ENCODE measurements at regions not wholly inside any gene's neighbourhood (a gene's known extent, or its start where the extent isn't known, plus 50 kb on each side); places are given as distances from the start of the nearest gene placed in this dataset.

DNA sequence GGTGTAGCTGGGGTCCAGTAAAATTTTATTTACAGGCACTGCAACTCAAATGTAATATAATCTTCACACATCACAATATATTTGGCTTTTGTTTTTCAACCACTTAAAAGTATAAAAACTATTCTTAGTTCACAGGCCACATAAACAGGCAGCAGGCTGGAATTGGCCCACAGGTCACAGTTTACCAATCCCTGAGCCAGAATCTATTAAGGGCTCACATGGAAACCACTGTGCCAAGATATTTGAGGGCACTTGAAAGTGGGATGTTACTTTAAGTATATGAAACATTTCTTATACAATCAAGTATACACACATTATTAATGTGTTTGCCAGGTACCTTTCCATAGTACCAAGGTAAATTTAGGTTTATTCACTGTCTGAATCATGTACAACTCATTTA is 71.9 kb upstream of the PRDX6 start (continued):
- TF ChIP-seq SRF (IDR thresholded peaks at IDR 0.05; ENCODE audit: low read depth in 2 of 2, low read length in 2 of 2) (no peak), FOXM1 (IDR thresholded peaks at IDR 0.05; ENCODE audit: low read depth, low read length) (no peak)

DNA sequence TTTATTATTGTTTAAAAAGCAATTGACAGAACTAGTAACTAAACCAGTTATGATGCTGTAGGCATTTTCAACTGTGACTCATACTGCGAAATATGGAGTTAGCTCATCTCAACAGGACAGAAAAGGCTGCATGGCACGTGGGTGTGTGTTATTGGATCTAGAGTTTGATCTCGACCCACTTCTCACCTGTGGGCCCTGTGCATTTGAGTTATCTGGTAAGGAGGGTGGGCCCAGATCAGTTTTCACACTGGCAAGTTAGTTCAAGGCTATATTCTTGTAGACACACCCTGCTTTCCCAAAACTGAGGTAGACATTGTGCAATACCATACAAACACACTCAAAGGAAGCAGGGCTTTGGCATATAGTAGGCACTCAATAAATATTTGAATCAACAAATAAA is 71.3 kb upstream of the PRDX6 start:
- Histone ChIP-seq H3K4me2 (ENCODE audit: control insufficient read depth, insufficient read depth) (no peak overlapping the region), H3K27me3 (replicated peaks in 1 of 2; ENCODE audit: control insufficient read depth in 2 of 2, insufficient read depth in 2 of 2, low read length in 1 of 2) (no peaks in the 10 kb centered on the region), H2AFZ (ENCODE audit: control insufficient read depth, low read depth, low read length) (no peak overlapping the region), H3K27ac (ENCODE audit: control insufficient read depth, insufficient read depth) (no peak overlapping the region), H3K4me1 (ENCODE audit: control insufficient read depth, insufficient read depth, low read length) (peaks cover 46% of the 10 kb centered on the region), H3K9ac (ENCODE audit: control insufficient read depth, insufficient read depth, low read length) (no peak overlapping the region), H3K36me3 (ENCODE audit: control insufficient read depth in 2 of 2, insufficient read depth in 2 of 2, low read length in 1 of 2) (no peaks in the 10 kb centered on the region), H3K4me3 (no peak overlapping the region), H3K79me2 (ENCODE audit: control insufficient read depth, insufficient read depth, low read length) (no peaks in the 10 kb centered on the region; the same call in none of the 2 replicates), H3K9me3 (replicated peaks; ENCODE audit: control insufficient read depth, insufficient read depth, low read length) (no peaks in the 10 kb centered on the region; the same call in 2 of the 3 replicates), H4K20me1 (ENCODE audit: control insufficient read depth, insufficient read depth) (no peaks in the 10 kb centered on the region)
- in situ Hi-C loops (cut with MboI) (no loop called here), intact Hi-C loops (cut with micrococcal nuclease; ENCODE audit: unreplicated experiment) (no loop called here)
- no TSS peak for BruUV-seq (replicated peaks)
- no peak for DNase-seq (ENCODE audit: low read depth, low spot score)
- ChIA-PET CTCF (interaction anchor here (0.9 to 2.5 kb wide), 11 partner anchors 9 to 812 kb away, joined by 3 to 8 read pairs (median 3); no protein-coding TSS in a partner anchor), POLR2A (interaction anchor here (1.0 kb wide), 1 partner anchor 74 kb away, joined by 3 read pairs; no protein-coding TSS in a partner anchor), SMC1A (ENCODE audit: uncharacterized antibody, unreplicated experiment) (interaction anchor here (0.6 to 17.9 kb wide), 6 partner anchors 10 to 202 kb away, joined by 3 to 348 read pairs (median 4); partner anchors contain the start of gene TNFSF4), RAD21 (ENCODE audit: unreplicated experiment) (interaction anchor here (1.0 to 5.4 kb wide), 5 partner anchors 9 to 202 kb away, joined by 3 to 36 read pairs (median 5); partner anchors contain the start of gene TNFSF4)
- TF ChIP-seq EED (IDR thresholded peaks at IDR 0.05; ENCODE audit: low read depth) (peak; percentile 70; the same call in 1 of the 2 replicates), NFYA (IDR thresholded peaks at IDR 0.05; ENCODE audit: borderline replicate concordance, low read depth, low read length) (no peak), BHLHE40 (IDR thresholded peaks at IDR 0.05; ENCODE audit: borderline replicate concordance in 1 of 2, low read depth in 2 of 2, low read length in 1 of 2) (0 out of 4 replicates have a peak, but pooled peaks of 1 of the 2 experiments have one; percentile 25), CREM (IDR thresholded peaks at IDR 0.05; ENCODE audit: low read depth) (0 out of 2 replicates have a peak, but pooled peaks have one; percentile 20), IKZF1 (conservative IDR thresholded peaks at IDR 0.05) (0 out of 2 replicates have a peak, but pooled peaks have one; percentile 25), IRF4 (IDR thresholded peaks at IDR 0.05; ENCODE audit: low read depth, low read length) (peak; percentile 64; the same call in 1 of the 2 replicates), CEBPB (IDR thresholded peaks at IDR 0.05; ENCODE audit: borderline replicate concordance in 1 of 2, low read depth in 2 of 2, low read length in 2 of 2) (peak in 1 of 2 experiments; percentile 27; a peak in 1 of 4 replicates), JUNB (IDR thresholded peaks at IDR 0.05) (peak; percentile 82), MYB (IDR thresholded peaks at IDR 0.05; ENCODE audit: borderline replicate concordance, low read depth, low read length) (no peak), YY1 (IDR thresholded peaks at IDR 0.05; ENCODE audit: low read depth, low read length) (0 out of 2 replicates have a peak, but pooled peaks have one; percentile 46), SUPT20H (IDR thresholded peaks at IDR 0.05; ENCODE audit: borderline replicate concordance, control insufficient read depth, low read depth, low read length) (no peak), BCL11A (IDR thresholded peaks at IDR 0.05; ENCODE audit: low read depth, low read length) (0 out of 2 replicates have a peak, but pooled peaks have one; percentile 10)
- no peak for FAIRE-seq
- ATAC-seq, result no peak
- 67% methylated on average over 3 of the region's 3 CpGs for WGBS (ENCODE audit: insufficient coverage, insufficient replicate concordance, low lambda C conversion rate, missing lambda C conversion rate)

Data from GM12878 (cell line).